H1 (cell line): ENCODE measurements at regions not wholly inside any gene's neighbourhood (a gene's known extent, or its start where the extent isn't known, plus 50 kb on each side); places are given as distances from the start of the nearest gene placed in this dataset.

Experiments used
- CTCF ChIA-PET: fragments of 300-600 bp; sonication (Branson Sonifier 250); formaldehyde crosslinking; loops from one replicate; lab custom pipeline; 2021; ENCODE audit not compliant: partially characterized antibody; lab: Charles Lee
- POLR2A ChIA-PET: fragments of 300-600 bp; sonication (Branson Sonifier 250); formaldehyde crosslinking; loops from one replicate; lab custom pipeline; 2021; ENCODE audit warnings: inconsistent platforms; ENCODE audit not compliant: partially characterized antibody; lab: Charles Lee
- DNase-seq, 2 experiments: peaks; one replicate each; pipeline versions ENCODE4 v3.0.0 to v3.0.0-alpha.2; 2010 to 2022; ENCODE audit warnings: low spot score in 2 of 2, low read depth in 1 of 2, mixed read lengths in 1 of 2
- FAIRE-seq: peaks from 2 replicates; lab custom pipeline; 2011; peaks lifted over from hg19 to GRCh38; lab: Jason Lieb, UNC
- H2AFZ ChIP-seq: 2 replicates; pipeline ENCODE4 v1.8.1; 2012; ENCODE audit warnings: low read length, inconsistent platforms
- H2AK5ac ChIP-seq: 2 replicates; pipeline ENCODE4 v1.6.1; 2013; ENCODE audit warnings: low read depth, low read length
- H2BK120ac ChIP-seq: replicated peaks from 2 replicates; pipeline ENCODE3; 2013; ENCODE audit warnings: low read depth, low read length, inconsistent platforms
- H2BK12ac ChIP-seq: 2 replicates; pipeline ENCODE4 v1.6.1; 2013; ENCODE audit warnings: low read depth, low read length
- H2BK15ac ChIP-seq: 2 replicates; pipeline ENCODE4 v1.6.1; 2013; ENCODE audit warnings: low read length
- H2BK20ac ChIP-seq: 2 replicates; pipeline ENCODE4 v1.6.1; 2013; ENCODE audit warnings: low read length
- H2BK5ac ChIP-seq: 2 replicates; pipeline ENCODE4 v1.6.1; 2013; ENCODE audit warnings: low read depth, low read length
- H3K14ac ChIP-seq: 2 replicates; pipeline ENCODE4 v1.6.1; 2013; ENCODE audit warnings: inconsistent platforms; ENCODE audit not compliant: insufficient read length
- H3K18ac ChIP-seq: 2 replicates; pipeline ENCODE4 v1.6.1; 2013; ENCODE audit warnings: low read length; ENCODE audit errors: extremely low read depth
- H3K23ac ChIP-seq: 2 replicates; pipeline ENCODE4 v1.6.1; 2013; ENCODE audit warnings: inconsistent platforms; ENCODE audit not compliant: insufficient read length
- H3K23me2 ChIP-seq: 2 replicates; pipeline ENCODE4 v1.6.1; 2013; ENCODE audit warnings: low read depth, low read length
- H3K27ac ChIP-seq: 2 replicates; pipeline ENCODE4 v1.6.1; 2011; ENCODE audit warnings: low read depth, low read length, inconsistent platforms
- H3K27me3 ChIP-seq, 4 experiments: replicated peaks in 1 of 4; 1 replicate in 1 of 4; 2 replicates in 3 of 4; pipeline versions ENCODE4 v1.6.1 to v1.8.1; 2011 to 2013; ENCODE audit warnings: low read length in 3 of 4, mild to moderate bottlenecking in 3 of 4, inconsistent platforms in 2 of 4, mixed read lengths in 2 of 4, moderate library complexity in 1 of 4; ENCODE audit not compliant: control insufficient read depth in 3 of 4, insufficient read depth in 3 of 4; ENCODE audit errors: extremely low read depth in 1 of 4
- H3K36me3 ChIP-seq, 4 experiments: 2 replicates each; pipeline versions ENCODE4 v1.6.1 to v1.8.1; 2011 to 2013; ENCODE audit warnings: mild to moderate bottlenecking in 4 of 4, low read length in 3 of 4, moderate library complexity in 2 of 4, control low read depth in 1 of 4, inconsistent platforms in 1 of 4; ENCODE audit not compliant: insufficient read depth in 4 of 4, control insufficient read depth in 2 of 4
- H3K4ac ChIP-seq: replicated peaks from 2 replicates; pipeline ENCODE3; 2013; ENCODE audit warnings: low read length, low read depth, mixed read lengths, inconsistent platforms; ENCODE audit not compliant: insufficient read length
- H3K4me1 ChIP-seq, 4 experiments: replicated peaks in 1 of 4; 1 replicate in 1 of 4; 2 replicates in 3 of 4; pipeline versions ENCODE4 v1.6.1 to v1.8.1; 2011 to 2013; ENCODE audit warnings: low read length in 3 of 4, inconsistent platforms in 2 of 4, mixed read lengths in 1 of 4; ENCODE audit not compliant: insufficient read depth in 4 of 4, control insufficient read depth in 3 of 4
- H3K4me2 ChIP-seq, 2 experiments: 2 replicates each; pipeline versions ENCODE4 v1.6.1 to v1.8.1; 2011 to 2013; ENCODE audit warnings: low read depth in 2 of 2, low read length in 2 of 2, control low read depth in 1 of 2, inconsistent platforms in 1 of 2, mild to moderate bottlenecking in 1 of 2; ENCODE audit not compliant: insufficient read depth in 1 of 2
- H3K4me3 ChIP-seq, 4 experiments: fragments of 200-600, 300-600 bp in 1 of 4; sonication (generic), shearing (Covaris generic), sonication (Bioruptor Twin) in 1 of 4; 2 replicates each; pipeline versions ENCODE4 v1.5.1 to v1.8.1; 2011 to 2016; ENCODE audit warnings: low read length in 4 of 4, low read depth in 3 of 4, control low read depth in 2 of 4, inconsistent platforms in 2 of 4, mild to moderate bottlenecking in 2 of 4, mixed read lengths in 1 of 4, moderate library complexity in 1 of 4; ENCODE audit not compliant: insufficient read depth in 2 of 4; ENCODE audit errors: extremely low read depth in 1 of 4
- H3K56ac ChIP-seq: replicated peaks from 2 replicates; pipeline ENCODE3; 2013; ENCODE audit warnings: low read depth, mild to moderate bottlenecking, mixed read lengths, low read length, inconsistent platforms; ENCODE audit not compliant: insufficient read length
- H3K79me1 ChIP-seq: 2 replicates; pipeline ENCODE4 v1.6.1; 2013; ENCODE audit warnings: low read depth, low read length, control low read depth
- H3K79me2 ChIP-seq, 2 experiments: 2 replicates each; pipeline versions ENCODE4 v1.6.1 to v1.8.1; 2012 to 2013; ENCODE audit warnings: low read length in 2 of 2, mild to moderate bottlenecking in 2 of 2, inconsistent platforms in 1 of 2; ENCODE audit not compliant: insufficient read depth in 2 of 2, control insufficient read depth in 1 of 2
- H3K9ac ChIP-seq, 4 experiments: replicated peaks in 1 of 4; 1 replicate in 1 of 4; 2 replicates in 3 of 4; pipeline versions ENCODE4 v1.6.1 to v1.8.1; 2011 to 2013; ENCODE audit warnings: low read depth in 3 of 4, low read length in 3 of 4, control low read depth in 2 of 4, mild to moderate bottlenecking in 2 of 4, moderate library complexity in 2 of 4, inconsistent platforms in 1 of 4; ENCODE audit errors: extremely low read depth in 1 of 4
- H3K9me3 ChIP-seq, 2 experiments: 2 replicates each; pipeline versions ENCODE4 v1.6.1 to v1.8.1; 2012 to 2013; ENCODE audit warnings: mild to moderate bottlenecking in 2 of 2, moderate library complexity in 2 of 2, control low read depth in 1 of 2, inconsistent platforms in 1 of 2, low read depth in 1 of 2, low read length in 1 of 2, mixed read lengths in 1 of 2; ENCODE audit not compliant: insufficient read depth in 2 of 2
- H4K20me1 ChIP-seq, 2 experiments: replicated peaks in 1 of 2; 2 replicates each; pipeline versions ENCODE3 to v1.8.1; 2011 to 2013; ENCODE audit warnings: inconsistent platforms in 2 of 2, low read length in 2 of 2, mild to moderate bottlenecking in 1 of 2; ENCODE audit not compliant: insufficient read depth in 2 of 2, control insufficient read depth in 1 of 2
- H4K5ac ChIP-seq: 2 replicates; pipeline ENCODE4 v1.6.1; 2013; ENCODE audit warnings: low read length, low read depth, mixed read lengths, inconsistent platforms; ENCODE audit not compliant: insufficient read length
- H4K8ac ChIP-seq: 2 replicates; pipeline ENCODE4 v1.8.0; 2013; ENCODE audit warnings: mild to moderate bottlenecking, moderate library complexity, low read length, inconsistent platforms; ENCODE audit not compliant: insufficient read depth; ENCODE audit errors: extremely low read depth
- H4K91ac ChIP-seq: replicated peaks from 2 replicates; pipeline ENCODE3; 2013; ENCODE audit warnings: low read length, mixed read lengths, inconsistent platforms; ENCODE audit not compliant: insufficient read length
- BACH1 ChIP-seq: IDR thresholded peaks from 2 replicates; pipeline ENCODE4 v1.6.1; 2012; ENCODE audit warnings: low read length, improper control_type of control experiment
- CBX5 ChIP-seq: fragments of 300-800, 300-1000 bp; sonication (generic); IDR thresholded peaks from 2 replicates; pipeline ENCODE4 v1.7.1; 2016; ENCODE audit warnings: antibody characterized with exemption, low read length, low read depth
- CEBPB ChIP-seq: IDR thresholded peaks from 2 replicates; pipeline ENCODE4 v1.6.1; 2012; ENCODE audit warnings: low read depth, low read length
- FOSL1 ChIP-seq: IDR thresholded peaks from 2 replicates; pipeline ENCODE4 v1.6.1; 2011; ENCODE audit warnings: mild to moderate bottlenecking, low read depth, low read length, moderate library complexity; ENCODE audit not compliant: insufficient read depth
- HDAC2 ChIP-seq, 2 experiments: fragments of 300-600 bp in 1 of 2; sonication (generic) in 1 of 2; IDR thresholded peaks; 2 replicates each; pipeline ENCODE4 v1.6.1; 2011 to 2012; ENCODE audit warnings: low read depth in 2 of 2, low read length in 2 of 2, mild to moderate bottlenecking in 2 of 2, moderate library complexity in 2 of 2, borderline replicate concordance in 1 of 2, inconsistent platforms in 1 of 2
- JUN ChIP-seq: IDR thresholded peaks from 2 replicates; pipeline ENCODE4 v1.6.1; 2011; ENCODE audit warnings: low read depth, mild to moderate bottlenecking, improper control_type of control experiment, low read length
- KDM4A ChIP-seq: IDR thresholded peaks from one replicate; pipeline ENCODE4 v1.7.1; 2012; ENCODE audit warnings: low read depth, mild to moderate bottlenecking, moderate library complexity, low read length, inconsistent platforms; ENCODE audit not compliant: severe bottlenecking
- KDM5A ChIP-seq: fragments of 200-600 bp; IDR thresholded peaks from 2 replicates; pipeline ENCODE4 v1.7.1; 2012; ENCODE audit warnings: mild to moderate bottlenecking, low read length, inconsistent platforms, mixed read lengths
- NANOG ChIP-seq: IDR thresholded peaks from 2 replicates; pipeline ENCODE4 v1.6.1; 2011; ENCODE audit warnings: low read length, low read depth, mild to moderate bottlenecking, inconsistent platforms; ENCODE audit not compliant: insufficient read depth, poor library complexity, severe bottlenecking
- PHF8 ChIP-seq: fragments of 200-600 bp; sonication (generic); conservative IDR thresholded peaks from 2 replicates; pipeline ENCODE4 v1.7.1; 2012; ENCODE audit warnings: low read depth, mild to moderate bottlenecking, inconsistent platforms, low read length, moderate library complexity
- POLR2A ChIP-seq, 2 experiments: IDR thresholded peaks; 1 replicate in 1 of 2; 2 replicates in 1 of 2; pipeline ENCODE4 v1.6.1; 2011; ENCODE audit warnings: low read depth in 2 of 2, low read length in 2 of 2, mild to moderate bottlenecking in 2 of 2; ENCODE audit errors: control extremely low read depth in 1 of 2
- POU5F1 ChIP-seq: IDR thresholded peaks from 2 replicates; pipeline ENCODE4 v1.6.1; 2011; ENCODE audit warnings: low read depth, mild to moderate bottlenecking, low read length, moderate library complexity
- TCF12 ChIP-seq: IDR thresholded peaks from 2 replicates; pipeline ENCODE4 v1.6.1; 2011; ENCODE audit warnings: low read depth, mild to moderate bottlenecking, low read length
- TEAD4 ChIP-seq: IDR thresholded peaks from 2 replicates; pipeline ENCODE4 v1.6.1; 2012; ENCODE audit warnings: low read depth, low read length, inconsistent platforms, mixed read lengths
- WGBS, 2 experiments: shearing (Covaris generic) in 1 of 2; methylation state at CpG; one replicate each; pipeline versions ENCODE4 v1.1.6 to v1.1.7; 2013 to 2015; ENCODE audit warnings: low lambda C conversion rate in 2 of 2, mixed read lengths in 2 of 2, inconsistent platforms in 1 of 2, low coverage in 1 of 2, missing lambda C conversion rate in 1 of 2; ENCODE audit not compliant: insufficient replicate concordance in 2 of 2, insufficient coverage in 1 of 2, insufficient read length in 1 of 2; ENCODE audit errors: extremely low coverage in 1 of 2, missing lambda C conversion rate in 1 of 2; 5-methylcytosine and 5-hydroxymethylcytosine counted together
- TF ChIP-seq, protein P1 (sequence below): IDR thresholded peaks from 2 replicates; pipeline ENCODE4 v1.6.1; 2011; ENCODE audit warnings: low read length, improper control_type of control experiment

DNA sequence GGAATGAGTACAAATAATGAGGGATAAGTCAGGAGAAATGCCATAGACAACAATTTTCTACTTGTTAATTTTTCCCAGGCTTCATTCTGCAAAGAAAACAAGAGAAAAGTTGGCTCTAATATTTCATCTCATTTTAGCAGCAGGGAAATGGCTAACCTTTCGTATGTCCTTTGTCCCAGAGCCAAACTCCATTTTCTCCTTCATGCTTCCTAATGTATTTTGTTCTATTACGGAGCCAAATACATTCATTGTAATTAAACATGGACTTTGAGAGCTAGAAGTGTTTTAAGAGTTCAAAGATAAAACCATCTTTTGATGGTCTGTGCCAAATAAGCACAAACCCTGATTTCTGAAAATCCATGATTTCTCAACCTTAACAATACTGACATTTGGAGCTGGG is 136.9 kb downstream of the PTCHD4 start:
- H2AK5ac ChIP-seq = no peak overlapping the region
- H3K79me1 ChIP-seq = no peaks in the 10 kb centered on the region
- no peak overlapping the region for H2BK120ac ChIP-seq
- no peak overlapping the region for H3K27ac ChIP-seq
- H3K4me2 ChIP-seq = no peak overlapping the region
- no peak overlapping the region for H3K4ac ChIP-seq
- 92% methylated on average over 2 of the region's 2 CpGs; no CpG with 5 or more reads in 1 of the 2 experiments for WGBS, 2 experiments
- H3K23ac ChIP-seq = no peak overlapping the region
- no peaks in the 10 kb centered on the region for H3K9me3 ChIP-seq
- H2AFZ ChIP-seq = no peak overlapping the region
- no peaks in the 10 kb centered on the region for H4K20me1 ChIP-seq
- CTCF ChIA-PET = no interaction called here
- H3K18ac ChIP-seq = no peak overlapping the region
- no peak overlapping the region for H3K9ac ChIP-seq
- DNase-seq = no peak
- H3K4me1 ChIP-seq = peaks cover 0 to 2% (median 0%) of the 10 kb centered on the region in 4 experiments; a peak in 1 of 7 replicates
- no peak overlapping the region for H4K5ac ChIP-seq
- no peak overlapping the region for H2BK15ac ChIP-seq
- no peak overlapping the region for H4K8ac ChIP-seq
- H2BK12ac ChIP-seq = no peak overlapping the region
- H4K91ac ChIP-seq = no peak overlapping the region
- H2BK20ac ChIP-seq = no peak overlapping the region
- H3K23me2 ChIP-seq = no peaks in the 10 kb centered on the region
- no peak overlapping the region for H3K4me3 ChIP-seq
- POLR2A ChIA-PET = no interaction called here
- H3K36me3 ChIP-seq = no peaks in the 10 kb centered on the region
- no peak overlapping the region for H2BK5ac ChIP-seq
- FAIRE-seq = no peak
- no peaks in the 10 kb centered on the region for H3K27me3 ChIP-seq
- no peak overlapping the region for H3K56ac ChIP-seq
- no peaks in the 10 kb centered on the region for H3K79me2 ChIP-seq
- no peak overlapping the region for H3K14ac ChIP-seq
- TF ChIP-seq BACH1 (no peak), TEAD4 (no peak), KDM5A (no peak), NANOG (no peak), HDAC2 (IDR thresholded peaks at IDR 0.05; ENCODE audit: borderline replicate concordance in 1 of 2, low read depth in 2 of 2, low read length in 2 of 2) (no peak), PHF8 (no peak), TCF12 (no peak), CBX5 (no peak), KDM4A (no peak), POLR2A (IDR thresholded peaks at IDR 0.05; ENCODE audit: control extremely low read depth in 1 of 2, low read depth in 2 of 2, low read length in 2 of 2) (no peak), FOSL1 (no peak), JUN (no peak), POU5F1 (no peak), CEBPB (no peak)
- TF ChIP-seq, protein P1, sequence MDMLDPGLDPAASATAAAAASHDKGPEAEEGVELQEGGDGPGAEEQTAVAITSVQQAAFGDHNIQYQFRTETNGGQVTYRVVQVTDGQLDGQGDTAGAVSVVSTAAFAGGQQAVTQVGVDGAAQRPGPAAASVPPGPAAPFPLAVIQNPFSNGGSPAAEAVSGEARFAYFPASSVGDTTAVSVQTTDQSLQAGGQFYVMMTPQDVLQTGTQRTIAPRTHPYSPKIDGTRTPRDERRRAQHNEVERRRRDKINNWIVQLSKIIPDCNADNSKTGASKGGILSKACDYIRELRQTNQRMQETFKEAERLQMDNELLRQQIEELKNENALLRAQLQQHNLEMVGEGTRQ = no peak
